Duodenal mucosa (tissue), 2 donors: ENCODE measurements at regions not wholly inside any gene's neighbourhood (a gene's known extent, or its start where the extent isn't known, plus 50 kb on each side); places are given as distances from the start of the nearest gene placed in this dataset.
"Not testable (repeated sequence)": the region's sequence is repeated elsewhere in the genome, so short reads cannot be mapped to it uniquely, and the experiment has no call there.

Experiments used
- H3K27ac ChIP-seq: one replicate; pipeline ENCODE4 v1.7.0; 2013; ENCODE audit warnings: low read depth, low read length
- H3K27me3 ChIP-seq, 2 donors: one replicate each; pipeline ENCODE4 v1.7.0; 2013; ENCODE audit warnings: low read length in 2 of 2, control low read depth in 1 of 2; ENCODE audit not compliant: insufficient read depth in 2 of 2, control insufficient read depth in 1 of 2
- H3K36me3 ChIP-seq, 2 donors: one replicate each; pipeline ENCODE4 v1.7.0; 2013; ENCODE audit warnings: low read length in 2 of 2, control low read depth in 1 of 2; ENCODE audit not compliant: insufficient read depth in 2 of 2, control insufficient read depth in 1 of 2
- H3K4me1 ChIP-seq, 2 donors: one replicate each; pipeline ENCODE4 v1.7.0; 2013; ENCODE audit warnings: low read length in 2 of 2, control low read depth in 1 of 2; ENCODE audit not compliant: insufficient read depth in 2 of 2, control insufficient read depth in 1 of 2
- H3K4me3 ChIP-seq, 2 donors: one replicate each; pipeline ENCODE4 v1.7.0; 2013; ENCODE audit warnings: low read length in 2 of 2, low read depth in 1 of 2
- H3K9ac ChIP-seq, 2 donors: one replicate each; pipeline ENCODE4 v1.7.0; 2013; ENCODE audit warnings: low read length in 2 of 2, low read depth in 1 of 2
- H3K9me3 ChIP-seq, 2 donors: one replicate each; pipeline ENCODE4 v1.7.0; 2013; ENCODE audit warnings: low read length in 2 of 2, control low read depth in 1 of 2; ENCODE audit not compliant: control insufficient read depth in 1 of 2

DNA sequence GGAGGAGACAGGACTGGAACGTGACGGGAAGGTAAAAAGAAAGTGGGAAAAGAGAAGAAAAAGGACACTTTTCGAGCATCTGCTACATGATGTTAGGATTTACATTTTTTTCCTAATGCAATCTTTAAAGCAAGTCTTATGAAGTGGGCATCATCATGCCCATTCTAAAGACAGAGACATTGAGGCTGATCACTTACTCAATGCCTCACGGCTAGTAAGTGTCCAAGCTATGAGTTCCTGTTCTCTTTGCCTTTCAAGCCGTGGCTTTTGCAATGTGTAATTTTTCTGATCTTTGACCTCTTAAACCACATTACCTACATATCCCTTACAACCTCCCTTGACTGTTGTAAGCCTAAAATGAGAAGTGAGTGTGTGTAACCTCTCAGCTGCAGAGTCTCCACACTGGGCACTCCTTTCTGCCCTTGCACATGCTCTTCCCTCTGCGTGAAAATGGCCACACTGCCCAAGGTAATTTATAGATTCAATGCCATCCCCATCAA lies 649.2 kb downstream of the RNF144A start:
- no peak overlapping the region for H3K9ac ChIP-seq
- H3K4me1 ChIP-seq: no peaks in the 10 kb centered on the region
- H3K36me3 ChIP-seq: no peaks in the 10 kb centered on the region
- no peak overlapping the region for H3K4me3 ChIP-seq
- H3K27ac ChIP-seq: no peak overlapping the region
- H3K27me3 ChIP-seq: no peaks in the 10 kb centered on the region
- H3K9me3 ChIP-seq: no peaks in the 10 kb centered on the region

DNA sequence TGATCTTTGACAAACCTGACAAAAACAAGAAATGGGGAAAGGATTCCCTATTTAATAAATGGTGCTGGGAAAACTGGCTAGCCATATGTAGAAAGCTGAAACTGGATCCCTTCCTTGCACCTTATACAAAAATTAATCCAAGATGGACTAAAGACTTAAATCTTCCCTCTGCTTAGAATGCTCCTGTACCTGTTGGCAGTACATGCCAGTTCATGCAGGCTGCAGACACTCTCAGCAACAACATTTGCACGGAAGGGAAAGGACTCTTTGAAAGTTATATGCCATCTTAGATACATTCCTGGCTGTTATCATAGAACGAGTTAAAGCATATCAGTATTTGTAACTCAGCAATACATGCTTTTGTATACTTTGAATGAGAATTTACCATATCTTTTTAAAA lies 649.9 kb downstream of the RNF144A start:
- not testable (repeated sequence) for H3K27me3 ChIP-seq, H3K36me3 ChIP-seq, H3K9ac ChIP-seq, H3K27ac ChIP-seq, H3K4me1 ChIP-seq, H3K9me3 ChIP-seq, H3K4me3 ChIP-seq

DNA sequence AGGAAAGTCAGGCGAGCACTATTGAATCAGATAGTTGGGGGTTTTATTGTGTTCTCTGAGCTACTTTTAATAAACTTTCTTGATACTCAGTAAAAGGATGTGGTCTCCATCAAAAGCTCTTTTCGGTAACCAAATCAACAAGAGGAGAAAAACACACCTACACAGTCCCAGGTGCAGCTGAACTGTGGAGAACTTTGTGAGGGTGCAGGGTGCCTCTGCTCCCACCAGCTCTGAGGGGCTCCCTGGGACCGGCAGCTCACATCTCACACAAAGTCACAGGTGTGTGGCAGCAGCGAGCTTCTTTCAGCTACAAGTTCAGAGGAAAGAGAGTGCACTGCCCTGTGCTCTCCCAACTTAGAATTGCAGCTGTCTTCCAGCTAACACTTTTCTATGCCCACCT lies 650.4 kb downstream of the RNF144A start:
- Histone ChIP-seq H3K36me3 (no peaks in the 10 kb centered on the region), H3K9ac (no peak overlapping the region), H3K4me1 (no peaks in the 10 kb centered on the region), H3K27ac (no peak overlapping the region), H3K9me3 (no peaks in the 10 kb centered on the region), H3K4me3 (no peak overlapping the region), H3K27me3 (no peaks in the 10 kb centered on the region)

DNA sequence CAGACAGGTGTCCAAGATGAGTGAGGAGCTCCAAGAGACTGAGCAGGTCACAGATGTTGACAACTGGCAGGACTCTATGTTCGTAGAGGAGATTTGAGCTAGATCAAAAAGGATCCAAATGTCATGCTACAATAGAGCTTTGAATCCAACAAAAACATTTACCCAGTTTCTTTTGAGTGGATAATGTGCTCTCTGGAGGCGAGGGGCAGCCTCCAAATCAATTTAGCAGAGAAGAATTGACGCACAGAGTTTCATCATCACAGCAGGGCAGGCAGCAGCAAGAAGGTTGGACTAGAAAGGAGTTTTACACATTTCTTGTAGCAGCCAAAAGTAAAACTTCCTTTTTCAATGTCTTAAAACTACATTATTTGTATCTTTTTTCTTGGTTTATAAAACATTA lies 653.0 kb downstream of the RNF144A start:
- H3K36me3 ChIP-seq: no peaks in the 10 kb centered on the region
- H3K4me3 ChIP-seq: no peak overlapping the region

DNA sequence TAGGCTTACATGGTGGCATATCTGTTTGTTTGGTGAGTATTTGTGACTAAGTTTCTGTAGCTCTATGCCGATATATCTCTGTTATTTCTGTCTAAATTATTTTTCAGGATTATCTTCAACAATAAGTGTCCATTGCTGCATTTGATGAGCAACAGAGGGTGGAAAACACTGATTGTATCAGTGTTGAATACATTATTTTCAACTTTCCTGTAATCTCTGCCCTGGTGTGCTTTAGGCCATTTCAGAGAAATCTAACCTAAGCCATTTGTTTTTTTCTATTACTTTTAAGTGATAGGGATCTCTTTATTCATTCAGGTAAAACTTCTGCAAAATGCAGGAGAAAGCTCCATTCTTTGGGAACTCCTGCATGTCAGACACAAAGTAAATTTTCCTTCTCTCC lies 654.5 kb downstream of the RNF144A start:
- Histone ChIP-seq H3K4me1 (no peaks in the 10 kb centered on the region), H3K4me3 (no peak overlapping the region), H3K9me3 (no peaks in the 10 kb centered on the region), H3K9ac (no peak overlapping the region), H3K27me3 (no peaks in the 10 kb centered on the region), H3K36me3 (no peaks in the 10 kb centered on the region), H3K27ac (no peak overlapping the region)

More for the DNA sequence above, 653.0 kb downstream of the RNF144A start:
- Histone ChIP-seq H3K27ac (no peak overlapping the region), H3K9me3 (no peaks in the 10 kb centered on the region), H3K27me3 (no peaks in the 10 kb centered on the region), H3K4me1 (no peaks in the 10 kb centered on the region), H3K9ac (no peak overlapping the region)

DNA sequence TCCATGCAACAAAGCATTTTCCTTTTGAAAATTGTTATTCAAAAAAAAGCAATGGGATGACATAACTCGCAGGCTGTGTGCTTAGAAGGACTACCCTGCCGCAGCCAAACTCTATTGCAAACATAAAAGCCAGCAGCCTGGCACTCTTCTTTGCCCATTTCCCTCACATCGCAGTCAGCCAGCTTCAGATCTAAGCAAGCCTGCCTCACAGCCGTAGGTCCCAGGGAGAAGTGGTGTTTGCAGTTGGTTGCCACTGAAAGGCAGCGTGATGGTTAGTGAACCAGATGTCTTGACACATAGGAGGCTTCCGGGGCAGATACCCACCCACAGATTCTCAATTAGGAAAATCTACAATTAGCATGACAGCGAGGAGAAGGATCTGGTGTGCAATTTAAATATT lies 655.2 kb downstream of the RNF144A start:
- H3K4me1 ChIP-seq: no peaks in the 10 kb centered on the region
- no peaks in the 10 kb centered on the region for H3K36me3 ChIP-seq
- H3K4me3 ChIP-seq: no peak overlapping the region
- H3K9ac ChIP-seq: no peak overlapping the region
- peaks cover 0 to 2% of the 10 kb centered on the region in 2 donors for H3K9me3 ChIP-seq
- no peaks in the 10 kb centered on the region for H3K27me3 ChIP-seq
- no peak overlapping the region for H3K27ac ChIP-seq

DNA sequence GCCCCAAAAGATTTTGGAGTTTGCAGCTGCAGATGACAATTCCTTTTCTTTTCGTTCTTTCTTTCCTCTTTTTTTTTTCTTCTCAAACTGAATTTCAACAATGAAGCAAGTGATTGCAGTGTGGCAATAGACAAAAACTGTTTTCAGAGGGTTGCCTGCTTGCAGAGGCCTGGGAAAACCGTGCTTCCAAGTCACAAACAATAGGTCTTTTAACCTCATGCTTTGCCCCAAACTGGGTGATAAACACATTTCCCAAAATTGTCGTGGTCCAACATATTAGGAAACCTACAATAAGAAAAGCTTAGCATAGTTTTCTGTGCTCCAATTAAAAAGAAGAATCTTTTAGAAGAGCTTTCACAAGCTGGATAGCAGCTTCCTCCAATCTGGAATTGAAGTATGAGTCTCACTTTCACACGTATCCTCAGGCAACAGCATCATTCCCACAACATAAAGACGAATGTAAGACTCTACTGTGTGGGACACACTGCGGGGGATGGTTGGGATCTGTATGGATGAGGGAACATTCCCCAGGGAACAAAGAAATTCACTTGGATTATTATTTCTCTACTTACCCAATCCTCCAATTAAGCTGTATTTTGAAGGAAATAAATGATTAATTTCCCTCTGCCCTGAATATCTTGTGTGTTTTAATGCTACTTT lies 656.1 kb downstream of the RNF144A start:
- peaks cover 0 to 5% of the 10 kb centered on the region in 2 donors for H3K9me3 ChIP-seq
- H3K4me3 ChIP-seq: no peak overlapping the region
- no peaks in the 10 kb centered on the region for H3K4me1 ChIP-seq
- no peaks in the 10 kb centered on the region for H3K36me3 ChIP-seq
- no peak overlapping the region for H3K9ac ChIP-seq
- H3K27ac ChIP-seq: no peak overlapping the region
- no peaks in the 10 kb centered on the region for H3K27me3 ChIP-seq

DNA sequence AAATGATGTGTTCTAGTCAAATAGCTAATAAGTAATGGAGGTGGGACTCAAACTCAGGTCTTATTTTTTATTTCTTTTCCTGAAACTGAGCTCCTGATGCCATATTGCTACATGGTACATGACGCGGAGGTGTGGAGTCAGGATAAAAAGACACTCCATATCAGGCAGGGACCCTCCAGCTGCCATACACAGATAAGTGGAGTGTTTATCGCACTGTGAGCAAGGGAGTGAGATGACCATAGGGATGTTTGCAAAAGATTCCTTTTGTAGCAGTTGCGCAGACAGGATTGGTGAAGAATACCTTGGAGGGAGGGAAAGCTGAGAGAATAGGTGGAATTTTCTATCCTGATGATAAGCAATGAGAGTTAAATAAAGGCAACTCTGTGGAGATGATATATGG lies 657.2 kb downstream of the RNF144A start:
- H3K36me3 ChIP-seq: no peaks in the 10 kb centered on the region

DNA sequence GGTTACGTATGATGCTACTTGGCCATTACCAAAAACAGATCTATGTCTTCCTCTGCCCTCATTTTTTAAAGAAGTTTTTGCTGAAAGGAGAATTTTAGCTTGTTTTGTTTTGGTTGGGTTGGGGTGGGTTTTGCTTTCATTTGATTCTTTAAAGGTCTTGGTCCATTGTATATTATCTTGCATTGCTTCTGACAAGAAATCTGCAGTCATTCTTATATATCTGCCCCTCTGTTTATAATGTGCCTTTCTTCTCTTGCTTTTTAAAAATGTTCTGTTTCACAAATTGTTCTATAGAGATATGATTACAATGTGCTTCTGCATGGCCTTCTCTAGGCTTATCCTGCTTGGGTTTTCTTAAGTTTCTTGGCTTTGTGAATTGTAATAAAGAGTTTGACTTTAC lies 660.6 kb downstream of the RNF144A start:
- H3K4me1 ChIP-seq: no peaks in the 10 kb centered on the region
- H3K36me3 ChIP-seq: no peaks in the 10 kb centered on the region
- no peak overlapping the region for H3K27ac ChIP-seq
- H3K9ac ChIP-seq: no peak overlapping the region
- H3K27me3 ChIP-seq: no peaks in the 10 kb centered on the region
- H3K4me3 ChIP-seq: no peak overlapping the region
- peaks cover 0 to 5% of the 10 kb centered on the region in 2 donors for H3K9me3 ChIP-seq

More for the DNA sequence above, 657.2 kb downstream of the RNF144A start:
- Histone ChIP-seq H3K27ac (no peak overlapping the region), H3K9me3 (peaks cover 0 to 5% of the 10 kb centered on the region in 2 donors), H3K4me3 (no peak overlapping the region), H3K27me3 (no peaks in the 10 kb centered on the region), H3K9ac (no peak overlapping the region), H3K4me1 (no peaks in the 10 kb centered on the region)

DNA sequence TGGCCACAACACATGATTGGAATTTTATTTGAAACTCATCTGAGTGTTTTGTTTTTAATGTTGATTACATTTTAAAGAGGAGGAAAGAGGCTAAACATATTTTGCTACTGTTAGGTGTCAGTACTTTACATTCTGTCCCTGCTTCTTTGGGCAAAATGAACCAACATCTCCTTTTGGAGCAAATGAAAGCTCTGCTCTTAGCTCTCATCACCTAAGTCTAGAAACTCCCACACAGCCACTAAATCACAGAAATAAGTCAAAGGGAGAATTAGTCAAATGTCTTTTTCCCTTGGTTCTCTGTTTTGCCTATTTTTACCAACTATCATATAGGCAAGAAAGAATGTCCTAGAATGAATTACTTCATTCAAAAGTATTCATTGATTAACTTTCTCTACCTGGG lies 666.8 kb downstream of the RNF144A start:
- Histone ChIP-seq H3K27ac (no peak overlapping the region), H3K9ac (no peak overlapping the region), H3K9me3 (no peaks in the 10 kb centered on the region), H3K36me3 (no peaks in the 10 kb centered on the region), H3K4me1 (no peaks in the 10 kb centered on the region), H3K27me3 (no peaks in the 10 kb centered on the region), H3K4me3 (no peak overlapping the region)
